NCI-H345 treated with DMSO at 0.1 percent for 48 hours (cell line): ENCODE measurements at regions not wholly inside any gene's neighbourhood (a gene's known extent, or its start where the extent isn't known, plus 50 kb on each side); places are given as distances from the start of the nearest gene placed in this dataset.

ENCODE experiments used
- DNase-seq: peaks from one replicate; lab custom pipeline; 2025; ENCODE audit not compliant: unreplicated experiment; lab: John Stamatoyannopoulos, UW

- no peak for DNase-seq
Observed at GRCh38 chr4:114349543-114350175, 248.9 kb upstream of the UGT8 start.

DNA sequence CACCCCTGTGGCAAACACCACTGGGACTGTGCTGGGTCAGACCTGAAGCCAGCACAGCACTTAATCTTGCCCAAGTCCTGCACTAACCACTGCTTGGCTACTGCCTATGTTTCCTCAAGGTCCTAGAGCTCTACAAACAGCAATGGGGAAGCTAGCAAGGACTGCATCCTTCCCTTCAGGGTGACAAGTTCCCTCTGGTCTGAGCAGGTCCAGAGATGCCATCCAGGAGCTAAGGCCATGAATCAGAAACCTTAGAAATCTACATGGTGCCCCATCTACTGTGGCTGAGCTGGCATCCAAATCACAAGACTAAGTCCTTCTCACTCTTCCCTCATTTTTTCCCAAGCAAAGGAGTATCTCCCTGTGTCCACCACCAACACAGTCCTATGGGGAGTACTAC is 239.7 kb upstream of the UGT8 start:
- no peak for DNase-seq

DNA sequence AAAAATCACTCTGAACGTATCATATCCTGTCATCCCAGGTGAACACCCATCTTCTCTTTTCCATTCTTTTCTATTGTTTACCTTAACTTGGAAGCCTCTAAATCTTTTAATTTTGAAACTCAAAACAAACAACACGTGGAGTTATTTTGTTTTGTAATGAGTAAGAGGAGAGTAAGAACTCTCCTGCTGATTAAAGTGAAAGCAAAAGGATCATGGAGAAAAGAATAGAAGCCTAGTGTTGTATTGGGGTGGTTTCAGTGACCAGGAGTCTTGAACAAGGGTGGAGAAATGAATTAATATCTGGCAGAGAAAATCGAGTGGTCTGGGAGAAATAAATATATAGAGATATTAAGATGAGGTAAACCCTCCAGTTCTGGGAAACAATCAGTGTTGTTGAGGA is 237.4 kb upstream of the UGT8 start:
- no peak for DNase-seq

- no peak for DNase-seq
Observed at GRCh38 chr4:114364857-114365256, 233.8 kb upstream of the UGT8 start.

DNA sequence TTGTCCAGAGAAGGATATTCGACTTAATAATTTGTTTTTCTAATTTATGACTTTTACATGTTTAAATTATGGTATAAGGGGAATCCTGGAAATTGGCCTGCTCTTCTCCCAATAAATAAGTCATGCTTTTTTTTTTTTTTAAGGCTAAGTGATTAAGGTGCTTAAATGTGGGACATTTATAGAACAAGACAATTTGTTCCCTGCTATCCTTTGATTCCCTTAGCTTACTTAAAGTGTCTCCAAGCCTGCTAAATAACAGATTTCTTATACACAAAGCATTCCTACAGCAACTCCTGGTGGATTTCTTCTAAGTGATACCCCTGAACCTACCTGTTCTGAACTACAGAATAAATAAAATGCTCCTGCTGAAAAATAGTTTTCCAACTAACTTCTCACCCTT is 233.0 kb upstream of the UGT8 start:
- DNase-seq = no peak

- DNase-seq = no peak
Observed at GRCh38 chr4:114366368-114366767, 232.2 kb upstream of the UGT8 start.

GRCh38 chr4:114368751-114369150 is 229.9 kb upstream of the UGT8 start:
- no peak for DNase-seq

GRCh38 chr4:114373508-114373907 is 225.1 kb upstream of the UGT8 start:
- no peak for DNase-seq

DNA sequence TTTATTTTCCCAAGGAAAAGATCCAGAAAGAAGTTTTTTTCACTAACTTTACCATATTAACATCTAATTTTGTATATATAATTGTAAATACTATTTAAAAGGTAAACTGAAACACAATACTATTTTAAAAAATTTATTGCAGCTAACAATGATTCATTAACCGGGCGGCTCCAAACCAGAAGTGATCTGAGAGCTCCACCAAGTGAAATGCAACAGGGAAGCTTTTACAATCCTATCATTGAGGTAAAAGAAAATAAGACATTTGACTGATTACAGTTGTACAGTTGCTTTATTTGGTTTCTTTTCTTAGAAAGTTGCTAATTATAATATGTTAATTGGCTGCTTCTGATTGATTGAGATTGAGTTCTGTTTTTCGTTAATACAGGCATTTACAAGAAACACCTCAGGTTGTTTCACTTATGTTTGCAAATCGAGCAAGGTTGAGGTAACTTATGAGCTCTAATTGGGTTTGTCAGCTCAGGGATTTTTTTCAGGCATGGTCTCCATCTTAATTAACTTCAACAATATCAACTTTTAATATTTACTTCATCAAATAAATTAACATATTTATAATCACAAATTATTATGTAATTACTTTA is 220.2 kb upstream of the UGT8 start:
- no peak for DNase-seq

GRCh38 chr4:114383067-114383466 is 215.5 kb upstream of the UGT8 start:
- no peak for DNase-seq

DNA sequence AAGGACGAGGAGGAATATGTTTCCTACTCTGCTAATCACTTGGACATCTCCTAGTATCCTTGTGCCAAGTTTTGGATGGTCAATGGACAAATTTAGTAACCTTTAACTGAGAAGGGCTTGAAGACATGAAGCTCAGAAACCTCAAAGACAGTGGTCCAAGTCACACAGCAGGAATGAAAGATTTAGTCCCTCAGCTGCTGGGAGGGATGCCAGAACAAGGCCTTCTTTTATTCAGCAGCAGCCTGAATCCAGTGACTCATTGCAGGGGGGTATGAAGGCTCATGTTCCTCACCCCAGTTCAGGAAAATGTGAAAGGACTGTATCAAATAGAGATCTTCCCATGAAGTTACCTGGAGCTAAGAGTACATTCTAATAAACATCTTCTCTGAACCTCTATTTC is 214.9 kb upstream of the UGT8 start:
- DNase-seq = no peak

DNA sequence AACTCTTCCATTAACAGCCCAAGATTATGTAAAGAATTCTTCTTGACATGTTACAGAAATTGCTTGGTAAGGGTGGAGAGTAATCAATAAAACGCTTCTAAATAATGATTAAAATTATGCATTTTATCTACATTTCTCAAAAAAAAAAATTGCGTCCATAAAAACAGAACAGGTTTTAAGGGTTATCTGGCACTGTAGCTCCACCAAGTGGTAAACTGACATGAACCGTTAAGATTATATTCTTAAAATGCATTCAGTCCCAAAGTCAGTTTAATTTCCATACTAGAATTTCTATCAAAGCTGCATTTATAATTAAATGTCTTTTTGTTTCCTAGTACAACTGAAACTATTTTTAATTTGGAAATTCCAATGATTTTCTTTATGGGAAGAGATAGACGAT is 214.0 kb upstream of the UGT8 start:
- no peak for DNase-seq

DNA sequence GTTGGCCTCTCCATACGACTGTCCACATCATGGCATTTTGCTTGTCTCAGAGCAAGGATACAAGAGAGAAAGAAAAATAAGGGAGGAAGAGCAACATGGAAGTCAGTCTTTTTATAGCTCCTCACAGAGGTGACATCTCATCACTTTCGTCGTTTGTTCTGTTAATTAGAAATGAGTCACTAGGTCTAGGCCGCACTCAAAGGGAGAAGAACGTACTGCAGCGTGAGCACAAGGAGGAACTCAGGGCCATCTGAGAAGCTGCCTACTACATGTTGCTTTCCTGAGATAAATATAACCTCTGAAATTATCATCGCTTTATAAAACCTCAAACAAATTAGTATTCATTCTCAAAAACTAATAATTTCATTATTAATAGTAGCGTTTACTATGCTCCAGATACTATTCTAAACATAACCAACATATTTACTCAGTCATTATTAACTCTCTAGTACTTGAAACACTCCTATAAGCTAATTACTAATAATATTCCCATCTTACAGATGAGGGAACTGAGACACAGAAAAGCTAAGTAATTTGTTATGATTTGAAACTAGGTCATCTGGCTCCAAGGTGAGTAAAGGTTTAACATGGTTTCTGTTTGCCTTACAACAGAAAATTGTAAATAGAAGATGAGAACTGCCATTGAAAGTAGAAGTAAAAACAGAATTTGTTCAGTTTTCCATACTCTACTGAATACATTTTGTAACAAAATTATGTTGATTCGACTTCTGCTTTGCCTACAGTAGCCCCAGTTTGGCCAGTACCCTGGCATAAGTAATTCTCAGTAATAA is 213.2 kb upstream of the UGT8 start:
- DNase-seq = no peak

DNA sequence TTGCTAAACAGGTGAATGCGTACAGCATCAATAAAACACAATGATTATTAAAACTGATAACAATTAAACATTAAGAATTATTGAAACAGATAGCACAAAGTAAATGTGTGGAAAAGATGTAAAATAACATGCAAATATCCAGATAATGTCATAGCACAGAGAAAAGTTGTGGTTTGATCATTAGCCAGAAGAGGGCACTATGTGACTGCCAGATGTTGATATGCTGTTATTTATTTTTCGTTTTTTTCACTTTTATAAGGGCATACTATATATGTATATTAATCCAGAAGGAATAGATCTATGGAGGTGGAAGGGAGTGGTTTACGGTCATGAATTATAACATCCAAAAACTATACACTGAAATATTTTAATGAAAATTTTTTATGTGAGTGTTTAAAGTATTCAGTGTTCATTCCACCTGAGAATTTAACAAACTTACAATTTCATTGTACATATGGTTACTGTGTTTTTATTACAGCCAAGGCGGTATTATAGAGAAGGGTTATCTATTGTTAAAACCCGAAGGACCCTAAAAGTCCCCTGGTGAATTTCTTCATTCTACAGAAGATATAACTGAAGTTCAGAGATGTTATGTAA is 211.9 kb upstream of the UGT8 start:
- DNase-seq = peak; percentile 7

DNA sequence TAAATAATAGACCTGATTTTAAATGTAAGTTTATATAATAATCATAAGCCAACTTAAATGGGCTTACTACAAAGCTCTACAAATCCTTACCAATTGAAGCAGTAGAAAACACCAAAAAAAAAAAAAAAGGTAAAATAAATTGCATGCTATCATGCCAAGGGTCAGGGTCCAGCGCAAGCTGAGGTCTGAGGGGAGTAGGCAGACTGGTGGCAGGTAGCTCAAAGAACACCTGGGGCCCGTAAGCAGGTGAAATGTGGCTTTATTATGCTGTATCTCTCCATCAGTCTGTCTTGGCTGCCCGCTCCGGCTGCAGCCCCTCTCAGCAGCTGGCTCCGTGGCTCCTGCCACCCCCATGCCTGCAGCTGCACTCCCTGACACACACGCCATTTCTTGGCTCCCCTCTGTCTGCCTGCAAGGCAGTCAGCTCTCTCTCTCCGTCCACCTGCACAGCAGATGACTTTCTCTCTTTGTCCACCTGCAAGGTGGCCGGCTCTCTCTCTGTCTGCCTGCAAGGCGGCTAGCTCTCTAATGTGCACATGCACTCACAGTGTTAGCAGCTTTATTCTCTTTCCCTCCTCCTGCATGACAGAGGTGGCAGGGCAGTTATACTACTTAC is 209.4 kb upstream of the UGT8 start:
- DNase-seq = no peak

- DNase-seq = no peak
Observed at GRCh38 chr4:114393295-114394038, 205.1 kb upstream of the UGT8 start.

DNA sequence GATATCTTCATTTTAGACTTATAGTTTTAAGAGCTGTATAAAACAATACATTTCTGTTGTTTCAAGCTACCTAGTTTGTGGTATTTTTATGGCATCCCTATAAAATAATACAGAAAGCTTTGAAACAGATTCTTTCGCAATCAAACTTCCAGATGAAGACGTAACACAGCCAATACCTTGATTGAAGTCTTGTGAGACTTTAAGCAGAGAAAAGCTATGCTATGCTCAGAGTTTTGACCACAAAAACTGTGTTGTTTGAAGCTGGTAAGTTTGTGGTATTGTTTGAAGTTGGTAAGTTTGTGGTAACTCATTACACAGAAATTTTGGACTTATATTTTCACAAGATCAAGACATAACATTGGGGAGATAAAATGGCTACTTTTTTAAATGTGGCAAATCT is 201.8 kb upstream of the UGT8 start:
- no peak for DNase-seq

- no peak for DNase-seq
Observed at GRCh38 chr4:114398410-114398809, 200.2 kb upstream of the UGT8 start.

- DNase-seq = no peak
Observed at GRCh38 chr4:114399105-114399504, 199.5 kb upstream of the UGT8 start.

DNA sequence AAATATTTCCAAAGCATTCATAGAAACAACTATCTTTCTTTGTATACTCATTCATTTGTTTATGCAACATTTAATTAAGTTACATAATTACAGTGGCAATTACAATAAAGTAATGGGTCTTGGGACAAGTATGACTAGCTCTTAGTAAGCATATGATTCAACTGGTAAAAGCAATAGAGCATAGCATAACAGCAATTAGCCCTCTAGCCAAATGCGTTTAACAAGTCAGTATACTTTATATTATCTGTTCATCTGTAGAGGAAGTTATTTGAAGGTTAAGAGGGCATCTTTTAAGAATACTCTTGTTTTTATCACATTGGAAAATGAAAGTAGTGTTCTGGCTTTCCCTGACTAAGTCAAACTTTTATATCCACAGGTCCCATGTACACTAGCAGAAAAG is 198.1 kb upstream of the UGT8 start:
- no peak for DNase-seq

GRCh38 chr4:114401483-114401882 is 197.1 kb upstream of the UGT8 start:
- DNase-seq = no peak
